ENCODE measurements at regions not wholly inside any gene's neighbourhood (a gene's known extent, or its start where the extent isn't known, plus 50 kb on each side); places are given as distances from the start of the nearest gene placed in this dataset.

DNA sequence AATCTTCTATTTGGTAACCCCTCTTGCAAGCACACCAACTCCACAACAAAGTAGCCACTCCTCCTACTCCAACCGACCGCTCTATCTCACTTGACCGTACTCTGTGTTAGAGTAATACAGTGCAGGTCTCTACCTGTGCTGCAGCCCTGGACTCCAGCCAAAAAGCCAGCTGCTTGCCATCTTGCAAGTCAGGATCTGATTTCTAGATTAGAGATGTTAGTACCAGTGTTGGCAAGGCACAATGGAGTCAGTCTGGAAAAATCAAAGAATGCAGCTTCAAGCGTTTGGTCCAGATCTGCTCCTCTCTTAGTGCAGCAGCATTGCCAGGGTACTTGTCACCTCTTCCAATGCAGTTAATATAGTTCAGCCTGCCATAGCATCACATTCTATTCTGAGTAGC, 477.6 kb downstream of the ZSWIM6 start:
- no peak overlapping the region for H3K4me3 ChIP-seq (ENCODE audit: low read depth, low read length)
- DNase-seq (ENCODE audit: low read depth), result no peak

DNA sequence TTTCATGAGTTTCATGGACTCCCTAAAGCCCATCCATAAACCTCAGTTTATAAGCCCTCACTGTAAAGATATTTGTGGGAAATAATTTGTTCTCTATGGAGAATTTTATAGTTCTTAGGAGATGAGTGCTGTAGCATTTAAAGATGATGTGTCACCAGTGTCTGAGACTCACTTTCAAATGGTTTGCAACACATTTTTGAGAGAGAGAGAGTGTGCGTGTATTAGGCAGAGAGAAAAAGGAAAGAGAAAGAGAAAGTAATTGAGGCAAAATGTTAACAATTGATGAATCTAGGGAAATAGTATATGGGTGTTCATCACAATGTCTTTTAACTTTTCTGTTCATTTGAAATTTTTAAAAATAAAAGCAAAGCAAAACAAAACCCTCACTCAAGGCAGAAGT, 479.0 kb downstream of the ZSWIM6 start:
- no peak for DNase-seq (ENCODE audit: low read depth)
- H3K4me3 ChIP-seq (ENCODE audit: low read depth, low read length), result no peak overlapping the region

DNA sequence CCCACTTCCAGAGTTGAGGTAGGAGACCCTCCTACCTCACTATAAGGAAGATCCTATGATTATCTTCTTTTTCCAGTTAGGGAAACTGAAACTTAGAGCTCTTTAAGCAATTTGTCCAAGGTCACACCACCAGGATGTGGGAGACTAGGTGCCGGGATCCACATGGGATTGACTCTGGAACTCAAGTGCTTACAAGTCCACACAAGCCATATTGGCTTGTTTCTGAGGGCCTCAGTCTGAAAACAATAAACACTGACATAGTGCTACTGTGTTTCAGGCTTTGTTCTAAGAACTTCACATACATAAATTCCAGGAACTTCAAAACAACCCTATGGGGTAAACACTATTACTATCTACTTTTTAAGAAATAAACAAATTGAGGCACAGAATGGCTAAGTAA, 481.3 kb downstream of the ZSWIM6 start:
- no peak overlapping the region for H3K4me3 ChIP-seq (ENCODE audit: low read depth, low read length)
- DNase-seq (ENCODE audit: low read depth), result no peak

DNA sequence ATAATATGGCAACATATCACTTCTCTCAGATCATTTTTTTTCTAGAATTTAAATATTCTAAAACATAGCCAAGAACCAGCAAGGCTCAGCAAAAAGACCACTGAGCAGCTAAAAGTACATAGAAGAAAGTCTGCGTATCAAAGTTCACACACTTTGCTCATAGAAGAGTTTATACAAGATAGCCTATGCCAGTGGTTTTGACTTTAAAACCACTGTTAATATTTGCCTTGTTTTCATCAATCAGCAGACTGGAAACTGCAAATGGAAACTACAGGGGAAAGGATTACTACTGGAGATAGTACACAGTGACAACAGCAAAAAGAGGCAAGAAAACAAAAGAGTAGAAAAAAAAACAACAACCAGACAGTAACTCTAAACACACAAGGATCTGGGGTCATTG, 483.3 kb downstream of the ZSWIM6 start:
- no peak for DNase-seq (ENCODE audit: low read depth)
- H3K4me3 ChIP-seq (ENCODE audit: low read depth, low read length), result no peak overlapping the region

DNA sequence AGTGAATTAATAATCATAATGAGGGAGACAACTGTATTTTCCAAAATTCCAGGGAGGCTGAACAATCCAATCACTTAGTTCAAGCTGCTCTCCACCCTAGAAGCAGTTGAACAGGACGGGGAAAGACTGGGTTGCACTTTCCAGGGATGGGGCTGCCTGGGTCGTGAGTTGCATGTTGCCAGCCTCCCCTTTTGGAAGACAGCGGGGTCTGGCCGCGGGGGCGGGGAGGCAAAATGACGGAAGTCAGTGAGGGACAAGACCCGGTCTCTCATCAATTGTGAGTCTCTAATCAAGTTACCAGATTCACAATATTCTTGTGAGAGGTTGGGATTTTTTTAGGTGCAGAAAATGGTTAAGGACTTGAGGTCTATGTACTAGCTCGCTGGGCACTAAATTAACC, 484.1 kb downstream of the ZSWIM6 start:
- no peak overlapping the region for H3K4me3 ChIP-seq (ENCODE audit: low read depth, low read length)
- DNase-seq (ENCODE audit: low read depth), result no peak

DNA sequence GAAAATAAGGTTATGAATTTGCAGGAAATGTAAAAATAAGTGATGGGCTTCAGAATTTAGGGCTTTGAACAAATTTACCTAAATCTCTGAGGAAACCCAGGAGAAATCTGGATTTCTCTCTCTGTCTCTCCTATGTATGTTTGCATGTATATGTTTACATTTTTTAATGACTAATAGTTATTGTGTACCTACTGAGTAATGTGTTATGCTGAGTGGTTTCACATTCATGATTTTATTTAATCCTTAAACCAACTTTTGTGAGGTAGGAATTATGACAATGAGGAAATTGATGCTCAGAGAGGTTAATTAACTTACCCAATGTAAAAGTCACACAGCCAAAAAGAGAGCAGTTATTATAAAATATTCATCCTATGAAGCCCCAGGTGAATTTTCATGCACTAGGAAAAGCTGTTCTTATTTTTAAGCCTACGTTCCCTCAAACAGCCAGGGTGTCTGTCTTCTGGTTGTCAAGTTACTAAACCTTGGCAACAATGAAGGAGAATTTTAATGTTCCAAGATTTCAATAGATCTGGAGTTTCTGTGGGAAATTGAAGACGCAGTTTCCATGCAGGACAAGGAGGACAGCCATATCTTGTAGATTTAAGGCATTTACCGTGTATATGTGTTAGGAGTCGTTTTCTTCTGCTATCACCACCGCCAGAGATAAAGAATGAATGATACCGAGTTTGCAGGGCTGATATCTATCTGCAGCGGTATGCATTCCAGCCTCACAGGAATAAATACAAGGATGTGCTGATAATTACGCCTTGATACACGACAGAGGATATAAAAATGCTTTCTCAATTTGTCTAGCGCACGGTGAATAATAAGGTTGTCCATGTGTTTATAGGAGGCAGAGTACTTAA, 484.8 kb downstream of the ZSWIM6 start:
- no peak for DNase-seq (ENCODE audit: low read depth)
- no peak overlapping the region for H3K4me3 ChIP-seq (ENCODE audit: low read depth, low read length)

DNA sequence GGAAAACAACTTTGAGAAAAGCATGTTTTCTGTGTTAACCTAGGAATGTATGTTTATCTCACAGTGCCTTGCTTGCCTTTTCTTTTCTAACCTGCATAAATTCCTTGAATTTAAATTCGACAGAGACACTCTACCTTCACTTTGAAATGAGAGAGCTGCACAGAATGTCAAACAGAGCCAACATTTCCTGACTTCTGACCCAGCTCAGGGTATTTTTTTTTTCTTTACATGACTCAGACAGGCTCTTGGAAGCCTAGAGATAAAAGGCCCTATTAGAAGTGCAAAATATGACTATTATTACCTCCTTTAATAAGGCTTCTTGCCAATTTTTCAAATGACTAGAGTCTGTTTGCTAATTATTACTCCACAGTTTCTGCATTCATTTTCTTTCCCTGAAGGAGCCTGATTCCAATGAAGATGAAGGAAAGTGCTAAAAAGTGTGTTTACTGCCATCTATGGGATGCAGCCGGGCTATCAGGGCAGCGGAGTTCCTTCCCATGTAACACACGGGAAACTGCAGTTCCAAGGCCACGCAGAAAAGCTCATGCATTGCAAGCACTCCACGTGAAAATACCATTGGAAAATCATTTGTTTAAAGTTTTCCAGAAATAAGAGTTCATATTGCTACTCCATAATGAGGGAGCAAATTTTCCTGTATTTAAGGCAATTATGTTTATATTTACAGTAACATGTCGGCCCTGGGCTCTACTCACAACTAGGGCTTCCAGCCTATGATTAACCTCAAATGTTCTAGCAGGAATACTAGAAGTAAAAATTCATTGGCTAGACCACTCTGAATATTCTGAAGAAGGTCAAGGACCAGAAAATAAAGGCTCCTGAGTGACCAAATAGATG, 485.6 kb downstream of the ZSWIM6 start:
- DNase-seq (ENCODE audit: low read depth), result no peak
- no peak overlapping the region for H3K4me3 ChIP-seq (ENCODE audit: low read depth, low read length)

DNA sequence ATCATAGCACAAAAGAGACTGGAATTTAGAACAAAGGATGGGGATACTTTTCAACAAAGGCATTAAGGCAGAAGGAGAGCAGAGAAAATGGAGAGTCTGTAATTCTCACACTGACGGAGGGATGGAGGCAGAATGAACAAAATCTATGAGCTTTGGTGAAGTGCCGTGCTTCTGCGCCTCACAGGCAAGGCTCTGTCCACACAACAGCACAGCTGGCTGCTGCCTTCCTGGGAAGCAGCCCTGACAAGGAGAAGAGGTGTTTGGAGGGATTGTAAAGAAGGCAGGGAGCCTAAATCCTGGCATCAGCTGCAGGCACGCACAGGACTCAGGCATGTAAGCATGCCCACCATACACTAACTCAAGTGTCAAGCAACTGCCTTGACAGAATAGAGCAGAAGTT, 485.2 kb upstream of the KIF2A start:
- no peak for DNase-seq (ENCODE audit: low read depth)
- no peak overlapping the region for H3K4me3 ChIP-seq (ENCODE audit: low read depth, low read length)

DNA sequence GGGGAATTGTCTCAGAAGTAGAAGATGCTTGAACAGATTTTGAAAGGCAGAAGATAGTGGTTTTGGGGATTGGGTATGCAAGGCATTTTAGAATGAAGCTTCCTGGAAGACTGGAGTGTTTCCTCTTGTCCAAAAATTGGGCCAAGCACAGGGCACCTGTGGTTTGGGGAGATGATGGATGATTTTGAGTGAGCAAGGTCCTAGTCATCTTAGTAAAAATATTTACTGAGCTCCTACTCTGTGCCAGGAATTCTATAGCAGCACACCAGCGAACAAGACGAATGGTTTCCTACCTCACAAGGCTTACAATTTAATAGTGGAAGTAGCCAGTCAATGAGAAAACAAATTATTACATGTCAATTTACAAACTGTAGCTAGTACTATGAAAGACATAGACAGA, 484.4 kb upstream of the KIF2A start:
- no peak for DNase-seq (ENCODE audit: low read depth)
- no peak overlapping the region for H3K4me3 ChIP-seq (ENCODE audit: low read depth, low read length)

DNA sequence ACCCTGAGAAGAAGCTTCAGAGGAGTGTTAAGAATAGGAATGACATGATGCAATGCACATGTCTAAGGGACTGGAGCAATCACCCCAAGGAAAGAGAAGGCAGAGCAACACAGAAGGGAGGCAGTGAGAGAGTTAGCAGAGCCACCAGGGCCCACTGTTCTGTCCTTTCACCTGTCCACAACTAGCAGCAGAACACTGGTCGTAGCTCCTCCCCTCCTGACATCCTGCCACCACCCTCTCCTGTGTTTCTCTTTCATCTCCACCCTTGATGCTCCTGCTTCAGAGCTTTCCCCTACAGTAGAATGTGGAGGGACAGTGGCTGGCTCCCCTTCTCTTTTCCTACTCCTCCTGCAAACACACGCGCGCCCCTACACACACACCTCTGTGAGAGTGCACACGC, 483.4 kb upstream of the KIF2A start:
- no peak overlapping the region for H3K4me3 ChIP-seq (ENCODE audit: low read depth, low read length)
- no peak for DNase-seq (ENCODE audit: low read depth)

DNA sequence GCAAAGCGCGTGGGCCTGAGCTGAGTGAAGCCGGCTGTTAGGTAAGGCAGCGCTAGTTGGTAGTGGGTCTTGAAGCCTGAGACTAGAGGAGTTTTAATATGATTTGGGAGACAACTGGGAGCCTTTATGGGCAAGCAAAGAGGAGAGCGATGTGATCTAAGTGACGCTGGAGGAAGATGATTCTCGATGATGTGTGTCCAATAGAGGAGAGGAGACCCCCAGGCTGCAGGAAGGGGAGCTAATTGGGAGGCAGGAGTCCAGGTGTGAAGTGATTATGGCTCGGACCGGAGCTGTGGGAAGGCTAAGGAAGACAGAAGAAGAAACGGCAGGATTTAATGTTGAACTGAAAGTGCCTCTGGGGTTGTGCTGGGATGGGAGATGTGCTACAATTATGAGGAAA, 482.9 kb upstream of the KIF2A start:
- no peak overlapping the region for H3K4me3 ChIP-seq (ENCODE audit: low read depth, low read length)
- no peak for DNase-seq (ENCODE audit: low read depth)

DNA sequence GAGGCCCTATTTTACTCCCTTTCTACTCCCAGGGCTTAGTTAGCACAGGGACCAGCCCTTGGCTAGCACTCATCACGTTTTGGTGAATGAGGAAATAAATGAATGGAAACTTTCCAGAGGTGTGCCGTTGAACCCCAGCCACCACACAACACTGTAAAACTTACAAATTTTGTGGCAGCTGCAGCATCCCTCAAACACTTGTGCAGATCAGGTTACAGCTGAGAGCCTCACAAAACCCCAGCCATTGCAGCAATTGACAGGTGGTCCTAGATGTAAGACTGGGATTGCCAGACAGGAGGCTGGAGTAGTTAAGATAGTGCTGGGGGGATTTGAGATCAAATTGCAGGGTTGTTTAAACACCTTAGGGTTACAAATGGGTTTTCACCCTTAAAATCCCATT, 482.2 kb upstream of the KIF2A start:
- H3K4me3 ChIP-seq (ENCODE audit: low read depth, low read length), result no peak overlapping the region
- DNase-seq (ENCODE audit: low read depth), result peak; percentile 24

DNA sequence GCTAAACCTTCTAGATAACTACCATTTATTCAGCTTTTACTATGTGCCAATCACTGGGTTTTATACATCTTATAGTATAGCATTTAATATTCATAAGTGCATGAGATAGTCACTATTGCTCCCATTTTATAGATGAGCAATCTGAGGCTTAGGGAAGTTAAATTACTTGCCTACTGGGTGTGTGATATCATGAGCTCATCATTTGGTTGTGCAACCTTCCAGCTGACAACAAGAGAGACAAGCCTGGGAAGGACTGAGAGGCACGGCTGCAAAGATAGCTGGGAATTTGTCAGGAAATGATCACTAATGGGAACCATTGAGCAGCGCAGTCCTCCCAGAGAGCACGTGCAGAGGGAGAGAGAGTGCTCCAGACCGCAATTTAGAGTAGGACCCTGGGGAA, 481.6 kb upstream of the KIF2A start:
- no peak for DNase-seq (ENCODE audit: low read depth)
- no peak overlapping the region for H3K4me3 ChIP-seq (ENCODE audit: low read depth, low read length)

DNA sequence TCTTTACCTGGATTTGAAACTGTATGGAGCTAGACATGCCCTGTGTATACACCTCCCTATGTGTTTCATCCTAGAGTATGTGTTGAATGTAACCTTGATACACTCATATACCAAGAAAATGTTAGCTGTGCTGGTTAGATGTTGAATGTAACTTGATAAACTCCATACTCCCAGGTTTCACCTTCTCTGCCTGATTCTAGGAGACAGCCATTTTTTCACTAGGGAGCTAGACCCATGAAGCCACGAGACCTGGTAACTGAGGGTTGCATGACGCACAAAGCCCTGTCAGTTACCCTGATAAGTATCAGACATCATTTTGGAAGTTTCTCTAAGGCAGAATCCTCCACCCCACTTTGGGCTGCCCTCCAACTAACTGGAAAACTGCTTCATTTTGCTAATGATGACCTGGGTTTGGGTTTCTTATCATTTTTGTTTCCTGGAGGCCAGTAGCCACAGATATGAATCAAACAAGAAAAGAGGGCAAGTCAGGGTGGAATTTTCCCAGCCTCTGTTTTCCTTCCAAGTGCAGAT, 478.5 kb upstream of the KIF2A start:
- no peak for DNase-seq (ENCODE audit: low read depth)
- no peak overlapping the region for H3K4me3 ChIP-seq (ENCODE audit: low read depth, low read length)

DNA sequence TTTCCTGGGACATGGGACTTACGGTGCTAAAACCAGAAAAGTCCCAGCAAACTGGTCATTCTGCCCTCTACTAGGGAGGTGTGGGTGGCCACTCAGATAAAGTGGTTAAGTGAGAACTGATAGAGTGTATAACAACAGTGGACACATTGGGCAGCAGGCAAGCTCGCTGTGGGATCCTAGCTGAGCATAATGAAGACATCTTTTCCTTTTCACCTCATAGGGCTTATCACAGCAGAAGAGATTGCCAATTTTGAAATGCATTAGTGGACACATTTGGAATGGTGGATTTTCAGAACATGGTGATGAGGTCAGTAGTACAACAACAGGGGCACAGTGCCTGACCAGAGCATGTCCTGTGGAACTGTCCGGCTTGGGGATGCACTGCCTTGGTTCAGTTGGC, 477.1 kb upstream of the KIF2A start:
- H3K4me3 ChIP-seq (ENCODE audit: low read depth, low read length), result no peak overlapping the region
- DNase-seq (ENCODE audit: low read depth), result no peak

DNA sequence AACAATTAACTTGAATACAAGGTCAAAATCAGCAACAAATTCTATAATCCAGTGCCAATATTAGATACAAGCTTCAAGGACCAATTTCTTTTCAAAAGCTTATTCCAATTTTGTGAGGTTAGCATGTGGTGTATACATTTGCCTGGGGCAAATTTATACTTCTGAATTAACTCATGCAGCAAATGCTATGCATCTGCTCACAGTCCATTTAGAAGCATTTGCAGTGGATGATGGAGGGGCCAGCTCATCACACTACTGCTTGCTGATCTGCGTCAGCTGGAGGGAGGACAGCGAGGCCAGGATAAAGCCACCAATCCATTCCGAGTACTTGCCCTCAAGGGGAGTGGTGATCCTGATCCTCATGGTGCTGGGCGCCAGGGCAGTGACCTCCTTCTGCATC, 474.3 kb upstream of the KIF2A start:
- H3K4me3 ChIP-seq (ENCODE audit: low read depth, low read length), result no peak overlapping the region
- DNase-seq (ENCODE audit: low read depth), result no peak

DNA sequence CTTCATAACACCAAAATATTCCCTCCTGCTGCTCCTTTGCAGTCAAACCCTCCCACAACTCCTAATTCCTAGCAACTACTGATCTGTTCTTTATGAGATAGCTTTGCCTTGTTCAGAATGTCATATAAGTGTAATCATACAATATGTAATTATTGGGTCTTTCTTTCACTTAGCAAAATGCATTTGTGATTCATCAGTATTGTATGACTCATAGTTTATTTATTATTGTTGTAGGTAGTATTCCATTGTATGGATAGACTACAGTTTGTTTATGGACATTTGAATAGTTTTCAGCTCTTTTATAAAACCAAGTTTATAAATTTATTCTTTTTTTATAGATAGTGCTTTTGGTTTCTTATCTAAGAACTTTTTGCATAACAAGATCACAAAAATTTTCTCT, 468.2 kb upstream of the KIF2A start:
- no peak overlapping the region for H3K4me3 ChIP-seq (ENCODE audit: low read depth, low read length)
- no peak for DNase-seq (ENCODE audit: low read depth)

DNA sequence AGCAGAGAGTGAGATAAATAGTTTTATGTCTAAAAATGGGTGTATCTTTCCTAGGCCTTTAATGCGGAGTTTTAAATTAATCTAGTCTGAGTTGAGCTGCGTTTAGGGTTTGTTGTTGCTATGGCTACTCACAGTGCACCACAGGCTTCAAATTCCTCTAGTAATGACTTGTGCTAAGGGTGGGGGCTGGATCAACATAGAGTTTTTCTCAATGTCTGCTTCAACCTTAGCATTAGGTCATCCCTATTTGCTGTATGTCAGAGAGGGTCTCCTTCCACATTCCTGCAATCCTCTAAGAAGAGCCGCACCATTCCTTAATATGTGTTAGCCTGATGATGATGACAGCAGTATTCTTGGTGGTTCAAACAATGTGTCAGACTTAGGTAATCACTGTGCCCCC, 465.6 kb upstream of the KIF2A start:
- H3K4me3 ChIP-seq (ENCODE audit: low read depth, low read length), result no peak overlapping the region
- DNase-seq (ENCODE audit: low read depth), result no peak

DNA sequence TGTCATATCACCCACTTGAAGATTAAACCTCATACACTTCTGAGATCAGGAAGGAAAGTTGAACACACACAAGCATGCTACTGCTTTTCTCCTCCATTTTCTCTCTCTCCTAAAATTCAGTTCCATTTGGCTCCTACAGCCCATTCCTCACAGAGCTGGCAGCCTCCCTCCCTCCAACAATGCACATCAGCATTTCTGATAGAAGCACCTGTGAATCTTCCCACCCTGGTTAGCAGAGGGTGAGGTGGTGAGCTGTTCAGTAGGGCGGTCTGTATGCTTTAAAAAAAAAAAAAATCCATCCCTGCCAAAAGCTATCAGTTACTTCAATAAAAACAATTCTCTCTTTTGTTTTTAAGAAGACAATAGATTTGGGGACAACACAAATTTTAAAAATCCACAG, 463.2 kb upstream of the KIF2A start:
- H3K4me3 ChIP-seq (ENCODE audit: low read depth, low read length), result no peak overlapping the region
- DNase-seq (ENCODE audit: low read depth), result no peak

DNA sequence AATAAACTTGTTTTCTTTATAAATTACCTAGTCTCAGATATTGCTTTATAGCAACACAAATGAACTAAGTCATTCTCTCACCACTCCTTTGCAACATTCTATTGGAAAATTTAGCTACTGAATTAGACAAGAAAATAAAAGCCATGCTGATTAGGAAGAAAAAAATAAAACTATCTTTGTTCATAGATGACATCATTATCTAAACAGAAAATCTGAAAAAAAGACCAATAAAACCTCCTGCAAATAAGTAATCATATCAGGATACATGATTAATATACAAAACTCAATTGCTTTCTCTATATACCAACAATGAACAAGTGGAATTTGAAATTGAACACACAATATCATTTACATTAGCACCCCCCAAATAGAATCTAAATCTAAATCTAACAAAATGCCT, 455.3 kb upstream of the KIF2A start:
- no peak for DNase-seq (ENCODE audit: low read depth)
- no peak overlapping the region for H3K4me3 ChIP-seq (ENCODE audit: low read depth, low read length)

DNA sequence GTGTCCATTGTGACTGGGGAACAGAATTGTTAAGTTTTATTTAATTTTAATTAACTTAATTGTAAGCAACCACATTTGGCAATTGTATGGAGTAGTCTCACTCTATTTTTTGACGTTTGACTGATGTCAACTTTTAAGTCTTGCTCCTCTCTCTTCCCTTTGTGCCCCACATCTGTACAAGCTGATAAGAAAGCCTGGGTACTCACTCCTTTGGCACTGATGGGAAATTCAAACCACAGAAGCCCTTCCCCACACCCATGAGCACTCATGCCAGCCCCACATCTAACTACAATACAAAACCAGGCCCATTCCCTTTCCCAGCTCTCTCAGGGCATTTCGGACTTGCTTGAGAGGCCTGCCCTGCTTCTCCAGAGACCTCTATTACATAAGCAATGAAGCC, 451.5 kb upstream of the KIF2A start:
- DNase-seq (ENCODE audit: low read depth), result no peak
- no peak overlapping the region for H3K4me3 ChIP-seq (ENCODE audit: low read depth, low read length)
